ENCODE measurements at regions not wholly inside any gene's neighbourhood (a gene's known extent, or its start where the extent isn't known, plus 50 kb on each side); places are given as distances from the start of the nearest gene placed in this dataset.
A peak's percentile ranks its signal among the peaks of the same experiment; 100 is the strongest.
"Not testable (repeated sequence)": the region's sequence is repeated elsewhere in the genome, so short reads cannot be mapped to it uniquely, and the experiment has no call there.

DNA sequence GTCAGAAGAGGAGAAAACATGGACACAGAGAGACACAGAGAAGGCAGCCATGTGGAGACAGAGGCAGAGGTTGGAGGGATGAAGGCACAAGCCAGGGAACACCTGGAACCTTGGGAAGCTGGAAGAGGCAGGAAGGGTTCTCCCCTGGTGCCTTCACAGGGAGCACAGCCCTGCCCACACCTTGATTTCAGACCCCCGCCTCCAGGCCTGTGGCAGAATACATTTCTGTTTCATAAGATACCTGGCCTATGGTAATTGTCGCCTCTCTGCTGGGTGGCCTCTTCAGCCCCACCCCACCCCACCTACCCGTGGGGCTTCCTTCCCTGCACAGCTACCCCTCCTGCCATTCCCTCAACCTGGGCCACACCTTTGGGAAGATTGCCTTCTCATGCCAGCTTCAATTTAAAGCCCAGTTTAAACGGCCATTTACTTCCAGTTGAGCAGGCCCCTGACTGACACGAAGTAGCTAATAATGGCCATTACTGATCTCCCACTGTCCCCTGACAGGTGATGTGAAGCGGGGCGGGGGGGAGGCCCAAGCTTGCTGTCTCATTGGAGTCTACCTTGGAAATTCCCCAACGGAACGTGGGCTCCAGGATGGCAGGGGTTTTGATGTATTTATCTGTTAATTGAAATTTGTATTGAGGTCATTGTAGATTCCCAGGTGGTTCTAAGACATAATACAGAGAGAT is 291.7 kb upstream of the FOXF1 start:
- DNase-seq = peak in 1 of 10 donors; percentile 33
- intact Hi-C loops (cut with DNase I) = no loop called here

GRCh38 chr16:86219655-86220445 is 290.5 kb upstream of the FOXF1 start:
- DNase-seq = peak in 2 of 10 donors; percentile 59 to 65
- intact Hi-C loops (cut with DNase I) = no loop called here

- intact Hi-C loops (cut with DNase I) = no loop called here
- DNase-seq = no peak
Observed at GRCh38 chr16:86220561-86220960, 289.8 kb upstream of the FOXF1 start.

GRCh38 chr16:86221085-86221484 is 289.2 kb upstream of the FOXF1 start:
- intact Hi-C loops (cut with DNase I) = no loop called here
- peak in 2 of 10 donors; percentile 31 to 34 for DNase-seq

DNA sequence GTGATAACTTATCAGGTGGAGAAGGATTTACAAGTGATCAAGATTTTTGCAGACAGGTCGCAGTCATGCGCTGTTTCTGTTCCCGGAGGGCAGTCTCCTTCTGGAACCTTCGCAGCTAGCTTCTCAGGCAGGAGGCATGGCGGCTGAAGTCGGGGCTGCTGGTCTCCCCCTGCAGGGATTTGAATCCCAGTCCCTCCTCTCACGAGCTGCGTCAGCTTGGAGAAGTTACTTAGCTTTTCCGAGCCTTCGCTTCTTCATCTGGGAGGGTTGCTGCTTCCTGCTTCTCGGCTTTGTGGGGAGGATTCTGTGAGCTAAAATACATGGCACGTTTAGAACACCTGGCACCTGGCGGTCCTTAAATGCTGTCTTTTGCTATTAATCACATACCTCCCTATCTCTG is 287.8 kb upstream of the FOXF1 start:
- peak in 2 of 10 donors; percentile 74 to 77 for DNase-seq
- intact Hi-C loops (cut with DNase I) = no loop called here

DNA sequence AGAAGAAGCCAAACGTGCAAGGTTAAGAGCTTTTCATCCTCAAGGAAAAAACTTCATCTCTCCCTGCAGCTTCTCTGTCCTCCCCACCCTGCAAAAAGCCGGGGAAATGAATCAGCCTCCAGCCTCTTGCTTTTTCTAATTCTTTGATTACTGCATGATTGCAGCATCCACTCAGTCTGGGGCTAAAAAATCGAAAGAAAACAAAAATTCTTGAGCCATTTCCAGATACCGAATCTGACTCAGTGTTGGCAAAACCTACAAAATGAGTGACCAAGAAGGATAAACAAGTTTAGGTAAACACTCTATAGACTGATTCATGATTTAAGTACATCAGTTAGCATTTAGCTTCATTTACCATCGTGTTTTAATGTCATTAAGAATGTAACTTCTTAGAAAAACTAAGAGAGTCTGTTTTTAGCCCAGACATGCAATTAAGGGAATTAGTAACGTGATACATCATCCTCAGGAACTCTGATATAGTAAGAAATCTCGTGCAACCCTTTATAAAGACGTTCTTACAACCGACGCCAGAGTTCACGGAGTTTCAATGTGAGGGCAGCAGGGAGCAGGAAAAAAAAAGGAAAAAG is 287.3 kb upstream of the FOXF1 start:
- intact Hi-C loops (cut with DNase I) = no loop called here
- peak in 1 of 10 donors; percentile 9 for DNase-seq

- intact Hi-C loops (cut with DNase I) = no loop called here
- DNase-seq = peak in 2 of 10 donors; percentile 22 to 24
Observed at GRCh38 chr16:86224126-86224525, 286.2 kb upstream of the FOXF1 start.

GRCh38 chr16:86224629-86225028 is 285.7 kb upstream of the FOXF1 start:
- intact Hi-C loops (cut with DNase I) = no loop called here
- no peak for DNase-seq

DNA sequence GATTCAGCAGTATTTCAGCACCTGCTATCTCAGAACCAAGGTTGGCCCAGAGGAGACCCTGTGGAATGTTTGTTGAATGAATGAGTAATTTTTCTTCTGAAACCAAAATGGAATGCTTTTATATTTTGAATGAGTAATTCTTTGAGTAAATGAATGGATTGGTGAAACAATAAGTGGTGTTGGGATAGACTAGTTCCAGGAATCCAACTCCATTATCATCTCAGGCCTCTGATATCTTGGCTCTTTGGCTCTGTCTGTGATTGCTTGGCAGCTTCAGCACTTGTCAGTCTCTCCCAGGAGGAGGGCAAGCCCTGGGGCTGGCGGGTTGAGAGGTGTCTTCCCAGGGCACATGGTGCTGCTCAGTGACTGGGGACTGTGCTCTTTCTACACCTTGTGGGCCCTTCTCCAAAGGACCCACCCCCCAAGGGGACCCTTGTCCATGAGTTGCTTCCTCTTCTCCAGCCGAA is 284.4 kb upstream of the FOXF1 start:
- intact Hi-C loops (cut with DNase I) = no loop called here
- peak in 2 of 10 donors; percentile 38 to 66 for DNase-seq

GRCh38 chr16:86227041-86227440 is 283.3 kb upstream of the FOXF1 start:
- intact Hi-C loops (cut with DNase I) = no loop called here
- DNase-seq = peak in 2 of 10 donors; percentile 50 to 51

DNA sequence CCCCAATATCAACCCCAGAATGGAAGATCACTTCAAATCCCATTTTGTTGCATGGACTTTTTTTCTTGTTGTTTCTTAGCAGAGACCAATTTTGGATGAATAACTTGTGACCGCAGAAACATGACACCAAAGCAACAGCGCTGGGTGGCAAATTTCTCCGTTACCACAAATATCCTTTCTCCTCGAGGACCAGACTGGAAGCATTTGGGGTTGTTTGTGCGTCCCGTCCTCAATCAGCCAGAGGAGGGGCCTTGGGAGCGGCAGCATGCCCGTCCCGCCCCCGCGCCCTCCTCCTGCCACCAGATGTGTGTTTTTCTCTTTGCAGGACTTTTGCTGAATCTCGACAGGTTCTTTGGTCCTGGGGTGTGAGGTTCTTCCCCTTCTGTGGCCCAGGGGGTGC is 282.5 kb upstream of the FOXF1 start:
- intact Hi-C loops (cut with DNase I) = no loop called here
- peak in 1 of 10 donors; percentile 42 for DNase-seq

DNA sequence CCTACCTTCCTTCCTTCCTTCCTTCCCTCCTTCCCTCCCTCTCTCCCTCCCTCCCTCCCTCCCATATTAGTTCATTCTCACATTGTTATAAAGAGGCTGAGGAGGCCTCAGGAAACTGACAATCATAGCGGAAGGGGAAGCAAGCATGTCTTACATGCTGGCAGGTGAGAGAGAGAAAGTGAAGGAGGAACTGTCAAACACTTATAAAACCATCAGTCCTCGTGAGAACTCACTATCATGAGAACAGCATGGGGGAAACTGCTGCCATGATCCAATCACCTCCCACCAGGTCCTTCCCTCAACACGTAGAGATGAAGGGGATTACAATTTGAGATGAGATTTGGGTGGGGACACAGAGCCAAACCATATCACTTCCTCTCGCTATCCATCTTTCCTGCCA is 281.6 kb upstream of the FOXF1 start:
- intact Hi-C loops (cut with DNase I) = no loop called here
- peak in 1 of 10 donors; percentile 17 for DNase-seq

GRCh38 chr16:86229283-86229682 is 281.0 kb upstream of the FOXF1 start:
- intact Hi-C loops (cut with DNase I) = no loop called here
- DNase-seq = peak in 1 of 10 donors; percentile 14

GRCh38 chr16:86229866-86230656 is 280.3 kb upstream of the FOXF1 start:
- DNase-seq = peak in 1 of 10 donors; percentile 26
- intact Hi-C loops (cut with DNase I) = no loop called here

DNA sequence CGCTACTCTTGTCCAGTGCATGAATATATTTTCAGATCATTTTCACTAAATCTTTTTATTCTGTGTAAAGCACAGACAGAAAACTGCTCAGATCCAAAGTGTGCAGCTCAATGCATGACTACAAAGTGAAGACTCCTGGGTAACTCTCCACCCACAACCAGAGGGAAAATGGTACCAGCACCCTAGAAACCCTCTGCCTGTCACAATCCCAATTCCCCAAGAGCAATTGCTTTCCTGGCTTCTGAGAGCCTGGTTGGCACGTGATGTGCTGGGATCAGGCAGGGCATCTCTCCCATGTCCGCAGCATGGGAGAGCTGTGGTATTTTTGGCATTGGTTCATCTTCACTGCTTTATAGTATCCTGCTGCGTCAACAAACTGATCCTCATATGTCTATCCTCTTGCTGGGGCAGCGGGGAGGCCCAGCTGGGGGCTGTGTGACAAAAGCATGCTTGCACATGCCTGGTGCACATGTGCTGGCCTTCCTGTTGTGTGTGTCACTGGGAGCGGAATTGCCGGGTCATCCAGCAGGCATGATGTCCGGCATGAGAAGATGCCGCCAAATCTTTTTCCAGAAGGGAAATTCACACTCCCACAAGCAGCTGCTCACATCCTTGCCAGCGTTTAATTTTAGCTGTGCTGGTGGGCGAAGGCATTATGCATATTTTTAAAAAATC is 278.9 kb upstream of the FOXF1 start:
- peak in 3 of 10 donors; percentile 22 to 77 (median 33) for DNase-seq
- intact Hi-C loops (cut with DNase I) = no loop called here

- intact Hi-C loops (cut with DNase I) = no loop called here
- no peak for DNase-seq
Observed at GRCh38 chr16:86231996-86232350, 278.4 kb upstream of the FOXF1 start.

DNA sequence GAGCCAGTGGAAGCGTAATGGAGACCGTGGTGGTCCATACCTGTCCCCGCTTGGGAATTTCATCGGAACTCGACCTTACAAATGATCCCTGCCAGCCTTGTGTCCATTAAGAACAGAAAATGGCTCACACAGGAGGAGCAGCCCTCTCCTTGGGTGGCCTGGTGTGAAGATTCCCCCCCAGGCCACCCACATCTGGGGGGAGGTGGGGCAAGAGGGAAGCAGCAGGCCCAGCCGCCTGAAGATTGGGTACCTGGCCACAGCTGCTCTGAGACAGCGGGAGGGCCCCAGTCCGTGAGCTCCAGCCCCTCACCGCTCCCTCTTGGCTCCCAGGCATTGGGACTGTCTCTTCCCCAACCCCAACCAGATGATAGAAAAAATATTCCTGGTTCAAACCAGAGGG is 277.8 kb upstream of the FOXF1 start:
- no peak for DNase-seq
- intact Hi-C loops (cut with DNase I) = no loop called here

- intact Hi-C loops (cut with DNase I) = not testable (repeated sequence)
- peak in 1 of 10 donors; percentile 7 for DNase-seq
Observed at GRCh38 chr16:86233506-86233905, 276.8 kb upstream of the FOXF1 start.

DNA sequence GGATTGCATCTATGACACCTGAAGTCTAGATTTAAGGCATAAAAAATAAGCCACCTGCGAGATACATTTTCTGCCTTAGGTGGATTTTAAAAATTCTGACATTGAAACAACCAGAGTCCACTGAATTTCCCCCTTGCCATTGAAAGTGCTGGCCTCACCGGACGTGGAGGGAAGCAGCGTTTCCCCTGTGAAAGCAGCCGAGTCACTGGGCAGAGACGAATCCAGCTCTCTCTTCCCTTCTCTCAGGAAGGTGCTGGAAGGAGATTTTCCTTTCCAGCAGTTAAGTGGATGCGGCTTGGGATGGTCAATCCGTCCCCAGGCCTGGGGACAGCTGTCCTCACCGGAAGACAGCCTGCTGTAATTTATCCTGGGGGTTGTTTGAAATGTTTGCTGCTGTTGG is 270.9 kb upstream of the FOXF1 start:
- intact Hi-C loops (cut with DNase I) = no loop called here
- DNase-seq = no peak

All from posterior cingulate gyrus (tissue), 11 donors.